ENCODE measurements at regions not wholly inside any gene's neighbourhood (a gene's known extent, or its start where the extent isn't known, plus 50 kb on each side); places are given as distances from the start of the nearest gene placed in this dataset.

GRCh38 chr18:65336411-65336810, 414.4 kb upstream of the CDH7 start:
- H3K27ac ChIP-seq: no peak overlapping the region
- no peak for TF ChIP-seq CTCF (IDR thresholded peaks at IDR 0.05)
- TF ChIP-seq ZFX (IDR thresholded peaks at IDR 0.05; ENCODE audit: borderline replicate concordance): no peak

- no peak for TF ChIP-seq ZFX (IDR thresholded peaks at IDR 0.05; ENCODE audit: borderline replicate concordance)
- no peak for TF ChIP-seq CTCF (IDR thresholded peaks at IDR 0.05)
Measured at GRCh38 chr18:65329010-65329409, 421.8 kb upstream of the CDH7 start.

GRCh38 chr18:65326805-65327204, 424.0 kb upstream of the CDH7 start:
- no peak overlapping the region for H3K27ac ChIP-seq
- no peak for TF ChIP-seq CTCF (IDR thresholded peaks at IDR 0.05)
- TF ChIP-seq ZFX (IDR thresholded peaks at IDR 0.05; ENCODE audit: borderline replicate concordance): no peak

More at GRCh38 chr18:65329010-65329409, 421.8 kb upstream of the CDH7 start:
- H3K27ac ChIP-seq: no peak overlapping the region

GRCh38 chr18:65322895-65323294, 427.9 kb upstream of the CDH7 start:
- TF ChIP-seq ZFX (IDR thresholded peaks at IDR 0.05; ENCODE audit: borderline replicate concordance) (no peak), CTCF (IDR thresholded peaks at IDR 0.05) (no peak)
- H3K27ac ChIP-seq: no peak overlapping the region

GRCh38 chr18:65298422-65298821, 452.4 kb upstream of the CDH7 start:
- TF ChIP-seq CTCF (IDR thresholded peaks at IDR 0.05) (no peak), ZFX (IDR thresholded peaks at IDR 0.05; ENCODE audit: borderline replicate concordance) (no peak)
- H3K27ac ChIP-seq: no peak overlapping the region

- H3K27ac ChIP-seq: no peak overlapping the region
- no peak for TF ChIP-seq CTCF (IDR thresholded peaks at IDR 0.05)
- no peak for TF ChIP-seq ZFX (IDR thresholded peaks at IDR 0.05; ENCODE audit: borderline replicate concordance)
Measured at GRCh38 chr18:65288908-65289307, 461.9 kb upstream of the CDH7 start.

- no peak for TF ChIP-seq CTCF (IDR thresholded peaks at IDR 0.05)
- no peak for TF ChIP-seq ZFX (IDR thresholded peaks at IDR 0.05; ENCODE audit: borderline replicate concordance)
- no peak overlapping the region for H3K27ac ChIP-seq
Measured at GRCh38 chr18:65287652-65288051, 463.2 kb upstream of the CDH7 start.

Data from 22Rv1 (cell line).